Transverse colon (tissue), 3 donors: ENCODE measurements at regions not wholly inside any gene's neighbourhood (a gene's known extent, or its start where the extent isn't known, plus 50 kb on each side); places are given as distances from the start of the nearest gene placed in this dataset.

ENCODE experiments used
- POLR2A ChIP-seq: fragments of 450-650 bp; IDR thresholded peaks from one replicate; pipeline ENCODE4 v1.6.1; 2016; ENCODE audit warnings: antibody characterized with exemption, mild to moderate bottlenecking, moderate library complexity
- POLR2AphosphoS5 ChIP-seq, 3 donors: sonication (generic); formaldehyde crosslinking; IDR thresholded peaks; one replicate each; pipeline ENCODE4 v1.6.1; 2016; ENCODE audit warnings: antibody characterized with exemption in 3 of 3

- no peak for TF ChIP-seq POLR2AphosphoS5 (IDR thresholded peaks at IDR 0.05)
- TF ChIP-seq POLR2A, result no peak
Observed at GRCh38 chr12:18819484-18819883, 81.6 kb downstream of the CAPZA3 start.
